Vagina (tissue), 2 donors: ENCODE measurements at regions not wholly inside any gene's neighbourhood (a gene's known extent, or its start where the extent isn't known, plus 50 kb on each side); places are given as distances from the start of the nearest gene placed in this dataset.

Experiments
- DNase-seq, 2 donors: peaks; one replicate each; pipeline ENCODE4 v3.0.0-alpha.2; 2017; ENCODE audit errors: extremely low spot score in 2 of 2
- H3K27ac ChIP-seq: fragments of 200-600 bp; sonication (generic); one replicate; pipeline ENCODE4 v1.5.1; 2019
- H3K27me3 ChIP-seq: fragments of 200-600 bp; sonication (generic); one replicate; pipeline ENCODE4 v1.5.1; 2019
- H3K36me3 ChIP-seq, 2 donors: fragments of 200-600 bp; sonication (generic); one replicate each; pipeline ENCODE4 v1.5.1; 2017 to 2019
- H3K4me1 ChIP-seq: fragments of 200-600 bp; sonication (generic); one replicate; pipeline ENCODE4 v1.5.1; 2019
- H3K4me3 ChIP-seq, 2 donors: fragments of 200-600 bp; sonication (generic); 1 replicate in 1 of 2; 2 replicates in 1 of 2; pipeline ENCODE4 v1.5.1; 2016 to 2019
- H3K9me3 ChIP-seq: fragments of 200-600 bp; sonication (generic); one replicate; pipeline ENCODE4 v1.5.1; 2019
- POLR2A ChIP-seq, 2 donors: fragments of 450-650 bp; IDR thresholded peaks; one replicate each; pipeline ENCODE4 v1.6.1; 2017; ENCODE audit warnings: antibody characterized with exemption in 2 of 2, mild to moderate bottlenecking in 2 of 2, moderate library complexity in 2 of 2
- POLR2AphosphoS5 ChIP-seq, 2 donors: sonication (generic); formaldehyde crosslinking; IDR thresholded peaks; one replicate each; pipeline ENCODE4 v1.9.0; 2017; ENCODE audit warnings: antibody characterized with exemption in 2 of 2, mild to moderate bottlenecking in 2 of 2, low read depth in 1 of 2; ENCODE audit not compliant: insufficient read depth in 1 of 2
- intact Hi-C: fragments of 100-400 bp; cut with DNase I; formaldehyde crosslinking; loops from one replicate; pipeline ENCODE4 v1.15.1; 2023
- TF ChIP-seq, protein P1 (sequence below), 3 experiments: fragments of 450-650 bp in 2 of 3; fragments of 200-600 bp in 1 of 3; sonication (generic) in 1 of 3; IDR thresholded peaks; one replicate each; pipeline ENCODE4 v1.5.1; 2017 to 2019; ENCODE audit warnings: antibody characterized with exemption in 3 of 3, mild to moderate bottlenecking in 2 of 3, moderate library complexity in 2 of 3

DNA sequence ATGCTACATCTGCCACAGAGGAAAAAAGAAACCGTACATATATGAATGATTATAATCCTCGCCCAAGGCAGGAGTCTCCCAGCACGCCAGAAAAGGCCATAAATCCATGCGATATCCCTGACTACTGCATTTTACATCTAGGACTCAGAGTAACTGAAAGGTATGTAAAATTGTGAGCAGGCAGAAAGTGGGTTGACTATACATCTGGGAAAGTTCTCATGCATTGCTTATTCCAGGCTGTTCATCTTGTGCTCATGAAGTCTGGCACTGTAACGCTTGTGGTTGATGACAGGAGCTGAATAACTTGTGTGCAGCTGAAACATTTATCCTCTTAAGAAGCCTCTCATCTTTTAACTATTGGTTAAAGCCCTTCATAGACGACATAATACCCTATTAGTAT, 193.4 kb upstream of the STEAP4 start:
- Histone ChIP-seq H3K4me3 (no peak overlapping the region), H3K4me1 (no peaks in the 10 kb centered on the region), H3K27me3 (no peaks in the 10 kb centered on the region), H3K27ac (no peak overlapping the region), H3K36me3 (no peaks in the 10 kb centered on the region), H3K9me3 (no peaks in the 10 kb centered on the region)
- intact Hi-C loops: no loop called here
- no peak for DNase-seq
- TF ChIP-seq, protein P1, sequence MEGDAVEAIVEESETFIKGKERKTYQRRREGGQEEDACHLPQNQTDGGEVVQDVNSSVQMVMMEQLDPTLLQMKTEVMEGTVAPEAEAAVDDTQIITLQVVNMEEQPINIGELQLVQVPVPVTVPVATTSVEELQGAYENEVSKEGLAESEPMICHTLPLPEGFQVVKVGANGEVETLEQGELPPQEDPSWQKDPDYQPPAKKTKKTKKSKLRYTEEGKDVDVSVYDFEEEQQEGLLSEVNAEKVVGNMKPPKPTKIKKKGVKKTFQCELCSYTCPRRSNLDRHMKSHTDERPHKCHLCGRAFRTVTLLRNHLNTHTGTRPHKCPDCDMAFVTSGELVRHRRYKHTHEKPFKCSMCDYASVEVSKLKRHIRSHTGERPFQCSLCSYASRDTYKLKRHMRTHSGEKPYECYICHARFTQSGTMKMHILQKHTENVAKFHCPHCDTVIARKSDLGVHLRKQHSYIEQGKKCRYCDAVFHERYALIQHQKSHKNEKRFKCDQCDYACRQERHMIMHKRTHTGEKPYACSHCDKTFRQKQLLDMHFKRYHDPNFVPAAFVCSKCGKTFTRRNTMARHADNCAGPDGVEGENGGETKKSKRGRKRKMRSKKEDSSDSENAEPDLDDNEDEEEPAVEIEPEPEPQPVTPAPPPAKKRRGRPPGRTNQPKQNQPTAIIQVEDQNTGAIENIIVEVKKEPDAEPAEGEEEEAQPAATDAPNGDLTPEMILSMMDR (IDR thresholded peaks at IDR 0.05): no peak
- TF ChIP-seq POLR2AphosphoS5 (IDR thresholded peaks at IDR 0.05; ENCODE audit: insufficient read depth in 1 of 2, low read depth in 1 of 2): no peak
- no peak for TF ChIP-seq POLR2A (IDR thresholded peaks at IDR 0.05)

DNA sequence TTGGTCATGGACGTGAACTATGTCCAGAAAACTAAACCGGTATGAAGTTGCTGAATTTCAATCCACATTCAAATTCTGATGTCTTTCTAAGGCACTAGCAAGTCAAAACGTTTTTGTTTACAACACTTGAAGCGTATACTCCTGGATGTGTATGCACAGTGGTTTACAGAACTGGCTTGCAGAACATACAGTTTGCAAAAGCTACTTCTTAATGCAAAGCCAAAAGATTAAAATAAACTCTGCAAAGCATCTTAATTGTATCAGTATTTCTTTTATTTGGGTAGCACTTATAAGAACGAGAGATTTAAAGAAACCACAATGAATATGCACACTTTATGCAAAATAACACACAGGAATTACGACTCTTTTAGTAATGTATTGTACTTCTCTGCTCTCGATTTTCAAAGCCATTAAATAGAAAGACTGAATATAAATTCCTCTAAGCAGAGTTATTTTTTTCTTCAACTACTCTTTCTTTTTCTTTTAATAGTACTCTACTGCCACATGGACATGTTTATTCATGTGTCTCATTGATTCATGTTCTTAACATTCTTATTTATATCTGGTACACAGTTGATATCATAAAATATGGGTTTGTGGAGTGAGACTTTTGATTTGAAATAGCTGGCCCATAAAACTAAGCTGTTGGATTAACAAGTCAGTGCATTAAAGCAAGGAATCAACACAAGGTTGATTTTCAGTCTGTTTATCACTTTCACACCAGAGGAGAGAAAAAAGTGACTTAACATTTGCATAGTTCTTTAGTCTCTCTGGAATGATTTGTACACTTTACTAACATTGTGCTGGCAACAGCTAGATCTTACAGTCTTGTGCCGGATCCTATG, 189.4 kb upstream of the STEAP4 start:
- no peak overlapping the region for H3K27ac ChIP-seq
- no peaks in the 10 kb centered on the region for H3K9me3 ChIP-seq
- no peak for TF ChIP-seq POLR2AphosphoS5 (IDR thresholded peaks at IDR 0.05; ENCODE audit: insufficient read depth in 1 of 2, low read depth in 1 of 2)
- TF ChIP-seq, protein P1 (IDR thresholded peaks at IDR 0.05): no peak
- no peak for TF ChIP-seq POLR2A (IDR thresholded peaks at IDR 0.05)
- no peak for DNase-seq
- H3K36me3 ChIP-seq: no peaks in the 10 kb centered on the region
- H3K4me1 ChIP-seq: no peaks in the 10 kb centered on the region
- H3K4me3 ChIP-seq: no peak overlapping the region
- intact Hi-C loops: no loop called here
- H3K27me3 ChIP-seq: no peaks in the 10 kb centered on the region

DNA sequence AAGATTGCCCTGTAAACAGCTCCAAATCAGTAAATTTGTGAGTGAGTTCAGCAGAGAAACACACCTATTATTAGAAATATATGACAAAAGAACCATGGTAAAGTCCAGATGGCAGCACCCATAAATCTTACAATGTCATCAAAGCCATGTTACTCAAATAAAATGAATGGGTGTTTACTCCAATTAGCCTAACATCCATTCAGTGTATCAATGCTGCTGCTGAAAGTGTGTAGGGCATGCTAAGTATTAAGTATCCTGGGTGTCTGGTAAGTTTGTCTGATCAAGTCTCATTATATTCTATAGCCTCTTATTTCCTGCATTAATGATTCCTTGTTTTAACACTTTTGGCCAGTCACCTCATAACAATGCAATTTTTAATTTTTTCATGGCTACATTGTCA, 185.5 kb upstream of the STEAP4 start:
- no peaks in the 10 kb centered on the region for H3K9me3 ChIP-seq
- no peaks in the 10 kb centered on the region for H3K27me3 ChIP-seq
- no peaks in the 10 kb centered on the region for H3K36me3 ChIP-seq
- no peaks in the 10 kb centered on the region for H3K4me1 ChIP-seq
- H3K27ac ChIP-seq: no peak overlapping the region
- H3K4me3 ChIP-seq: no peak overlapping the region
- intact Hi-C loops: no loop called here
- DNase-seq: no peak
- TF ChIP-seq POLR2AphosphoS5 (IDR thresholded peaks at IDR 0.05; ENCODE audit: insufficient read depth in 1 of 2, low read depth in 1 of 2) (no peak), POLR2A (IDR thresholded peaks at IDR 0.05) (no peak)
- TF ChIP-seq, protein P1 (IDR thresholded peaks at IDR 0.05): no peak

DNA sequence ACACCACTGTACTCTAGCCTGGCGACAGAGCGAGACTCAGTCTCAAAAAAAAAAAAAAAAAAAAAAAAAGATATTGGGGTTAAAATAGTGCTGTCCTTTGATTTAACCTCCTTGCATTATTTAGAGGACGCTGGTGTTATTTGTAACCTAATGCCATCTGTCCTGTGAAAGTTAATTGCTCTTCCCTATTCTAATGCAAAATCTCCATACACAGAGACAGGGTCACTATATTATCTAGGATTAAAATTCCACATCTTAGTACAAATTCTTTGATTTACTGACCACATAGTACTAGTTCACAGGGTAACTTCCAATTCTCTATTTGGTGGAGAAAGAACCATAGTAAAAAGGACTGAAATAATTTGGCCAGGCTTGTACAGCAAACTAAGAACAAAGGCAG, 184.2 kb upstream of the STEAP4 start:
- H3K27me3 ChIP-seq: no peaks in the 10 kb centered on the region
- TF ChIP-seq, protein P1 (IDR thresholded peaks at IDR 0.05): no peak
- no peak for TF ChIP-seq POLR2AphosphoS5 (IDR thresholded peaks at IDR 0.05; ENCODE audit: insufficient read depth in 1 of 2, low read depth in 1 of 2)
- no peak for TF ChIP-seq POLR2A (IDR thresholded peaks at IDR 0.05)
- intact Hi-C loops: no loop called here
- no peaks in the 10 kb centered on the region for H3K9me3 ChIP-seq
- H3K4me1 ChIP-seq: no peaks in the 10 kb centered on the region
- no peak overlapping the region for H3K4me3 ChIP-seq
- no peak overlapping the region for H3K27ac ChIP-seq
- no peak for DNase-seq
- H3K36me3 ChIP-seq: no peaks in the 10 kb centered on the region

DNA sequence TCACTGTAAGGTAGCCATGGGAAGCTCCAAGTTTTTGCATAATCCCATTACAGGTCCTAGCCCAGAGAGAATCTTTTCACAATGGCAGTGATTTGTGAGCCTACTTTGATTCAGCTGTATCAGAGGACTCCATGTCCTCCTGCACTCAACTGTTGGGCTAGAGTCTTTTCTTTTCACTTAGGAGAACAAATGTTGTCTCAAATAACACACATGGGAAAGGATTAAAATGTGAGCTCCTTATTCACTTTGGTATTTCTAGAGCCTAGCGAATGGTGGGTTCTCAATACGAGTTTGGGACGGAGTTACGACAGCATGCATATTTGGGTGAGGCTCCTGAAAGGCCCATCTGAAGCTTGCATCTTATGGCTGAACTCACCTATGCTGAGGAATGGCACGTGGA, 183.5 kb upstream of the STEAP4 start:
- no peaks in the 10 kb centered on the region for H3K36me3 ChIP-seq
- intact Hi-C loops: no loop called here
- DNase-seq: no peak
- H3K4me3 ChIP-seq: no peak overlapping the region
- H3K9me3 ChIP-seq: no peaks in the 10 kb centered on the region
- TF ChIP-seq, protein P1 (IDR thresholded peaks at IDR 0.05): no peak
- TF ChIP-seq POLR2AphosphoS5 (IDR thresholded peaks at IDR 0.05; ENCODE audit: insufficient read depth in 1 of 2, low read depth in 1 of 2) (no peak), POLR2A (IDR thresholded peaks at IDR 0.05) (no peak)
- H3K4me1 ChIP-seq: no peaks in the 10 kb centered on the region
- no peaks in the 10 kb centered on the region for H3K27me3 ChIP-seq
- no peak overlapping the region for H3K27ac ChIP-seq
